HG03342 (cell line): ENCODE measurements at regions not wholly inside any gene's neighbourhood (a gene's known extent, or its start where the extent isn't known, plus 50 kb on each side); places are given as distances from the start of the nearest gene placed in this dataset.

Experiments used
- ATAC-seq: cut with Tn5 transposase; IDR thresholded peaks from one replicate; pipeline ENCODE4 v1.9.1; 2021; ENCODE audit warnings: mild to moderate bottlenecking, moderate library complexity; ENCODE audit not compliant: unreplicated experiment

DNA sequence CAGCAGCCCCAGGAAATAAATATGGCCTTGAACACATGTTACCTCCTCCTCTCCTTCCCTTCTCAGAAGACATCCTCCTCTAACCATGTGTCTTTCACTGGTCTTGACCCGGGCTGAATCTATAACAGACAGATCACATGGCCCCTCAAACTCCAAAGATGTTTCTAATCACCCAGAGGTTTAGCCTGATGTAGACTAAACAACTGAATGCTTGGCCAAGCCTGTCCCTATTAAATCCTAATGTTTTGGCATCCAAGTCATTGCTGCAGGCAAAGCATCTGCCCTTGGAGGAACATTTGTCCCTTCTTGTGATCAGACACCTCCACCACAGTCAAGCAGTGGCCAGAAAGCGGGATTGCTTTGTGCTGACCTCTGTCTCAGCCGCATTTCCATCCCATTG lies 65.5 kb downstream of the ANKRD60 start:
- no peak for ATAC-seq

DNA sequence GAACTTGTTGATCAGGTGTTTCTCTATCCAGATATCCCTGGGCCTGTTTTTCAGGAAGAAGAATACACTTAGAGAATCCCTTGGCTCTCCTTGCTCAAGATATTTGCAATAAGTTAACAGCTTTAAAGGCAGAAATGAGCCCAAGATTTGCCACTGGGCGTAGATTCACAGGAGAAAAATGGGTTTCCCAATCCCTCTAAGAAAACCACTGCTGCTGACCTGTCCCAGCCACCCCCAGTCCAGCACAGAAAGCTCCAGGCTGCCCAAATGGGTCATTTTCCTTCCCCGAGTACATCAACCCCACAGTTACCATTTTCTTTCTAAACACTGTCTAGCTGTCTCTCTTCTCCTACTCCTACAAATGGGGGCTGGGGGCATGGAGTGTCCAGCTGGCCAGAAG lies 67.3 kb downstream of the ANKRD60 start:
- no peak for ATAC-seq

DNA sequence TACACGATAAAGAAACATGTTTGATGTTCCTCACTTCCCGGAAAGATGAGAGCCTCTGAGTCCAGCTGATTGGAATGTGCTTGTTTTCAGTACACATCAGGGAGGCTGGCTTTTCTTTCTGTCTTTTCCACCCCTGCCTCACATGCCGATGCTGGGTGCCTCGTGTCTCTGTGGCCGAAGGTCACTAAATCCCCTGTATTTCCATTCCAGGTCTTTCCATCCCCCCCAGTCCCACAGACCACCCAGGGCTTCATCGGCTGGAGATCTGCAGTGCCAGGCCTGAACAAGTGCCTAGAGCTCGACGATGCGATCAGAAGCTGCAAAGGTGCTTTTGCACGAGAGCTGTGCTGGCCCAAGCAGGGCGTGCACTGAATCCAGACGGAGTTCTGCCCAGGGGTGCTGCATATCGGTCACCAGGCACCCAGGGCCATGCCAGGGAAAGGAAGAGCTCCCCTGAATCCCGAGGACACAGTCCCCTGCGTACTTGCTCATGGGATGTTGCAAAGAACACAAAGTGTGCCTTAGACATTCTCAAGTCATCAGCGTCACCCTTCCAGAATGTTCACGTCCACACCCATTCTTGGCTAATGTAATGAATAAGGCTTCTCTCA lies 67.9 kb downstream of the ANKRD60 start:
- no peak for ATAC-seq

DNA sequence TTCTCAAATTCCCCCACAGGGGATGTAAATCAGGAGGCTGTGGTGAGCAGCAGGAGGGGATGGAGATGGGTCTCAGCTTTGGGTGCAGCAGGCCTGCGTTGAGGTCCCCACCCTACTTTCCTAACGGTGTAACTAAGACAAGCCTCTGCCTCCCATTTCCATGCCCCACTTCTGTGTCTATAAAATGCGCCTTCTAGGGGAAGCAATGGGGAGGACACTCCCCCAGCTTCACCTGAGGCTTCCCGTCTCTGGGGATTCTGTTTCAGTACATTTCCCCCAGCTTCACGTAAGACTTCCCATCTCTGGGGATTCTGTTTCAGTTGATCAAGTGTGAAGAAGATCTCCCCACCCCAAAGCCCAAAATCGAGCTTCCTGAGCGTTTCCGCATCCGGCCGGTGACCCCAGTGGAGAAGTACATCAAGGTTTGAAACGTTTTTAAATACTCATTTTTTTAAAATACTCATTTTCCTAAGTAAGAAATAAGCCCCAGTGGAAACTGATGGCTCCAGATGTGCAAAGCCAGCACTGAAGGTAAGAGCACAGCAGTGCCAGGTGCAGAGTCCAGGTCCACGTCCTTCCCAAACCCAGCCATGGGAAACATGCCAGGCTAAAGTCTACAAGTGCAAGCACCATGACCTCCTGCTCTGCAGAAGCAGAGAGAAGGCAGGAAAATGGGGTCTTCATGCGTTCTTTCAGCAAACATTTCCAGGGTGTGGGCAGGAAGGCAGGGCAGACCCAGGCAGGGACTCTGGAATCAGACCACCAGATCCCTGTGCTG lies 73.1 kb downstream of the ANKRD60 start:
- ATAC-seq, result no peak

DNA sequence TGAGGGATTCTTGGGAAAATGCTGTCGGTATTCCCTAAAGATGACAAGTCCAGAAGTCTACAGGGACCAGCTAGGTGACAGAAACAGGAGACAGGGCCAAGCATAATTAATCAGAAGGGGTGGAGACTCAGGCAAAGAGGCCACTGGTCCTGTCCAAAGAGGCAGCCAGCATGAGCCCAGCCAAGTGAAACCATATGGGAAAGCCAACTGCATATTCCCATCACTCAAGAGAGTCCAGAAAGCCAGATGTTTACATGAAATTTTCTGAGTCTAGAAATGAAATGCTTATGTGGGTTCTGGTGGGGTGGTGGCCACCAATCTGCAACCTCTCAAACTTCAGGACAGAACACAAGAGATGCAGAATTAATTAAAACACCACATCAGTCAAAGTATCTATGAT lies 74.3 kb downstream of the ANKRD60 start:
- no peak for ATAC-seq

DNA sequence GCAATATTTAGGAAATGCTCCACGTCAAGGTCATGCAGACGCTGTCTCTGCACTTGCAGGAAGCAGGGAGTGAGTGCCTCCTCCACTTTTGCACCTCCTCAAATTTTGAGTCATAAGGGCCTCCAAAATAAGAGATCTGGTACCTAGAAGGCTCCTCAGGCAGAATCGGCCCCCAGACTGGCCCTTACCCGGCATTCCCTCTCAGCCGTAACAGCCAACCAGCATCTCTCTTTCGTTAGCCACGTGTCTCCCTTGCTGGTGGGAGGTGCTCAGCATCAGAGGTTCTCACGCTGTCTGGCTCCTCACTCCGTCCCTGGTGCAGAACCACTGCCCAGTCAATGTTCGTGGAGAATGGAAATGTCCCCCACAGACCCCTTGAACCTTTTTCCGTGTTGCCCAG lies 75.3 kb downstream of the ANKRD60 start:
- no peak for ATAC-seq

DNA sequence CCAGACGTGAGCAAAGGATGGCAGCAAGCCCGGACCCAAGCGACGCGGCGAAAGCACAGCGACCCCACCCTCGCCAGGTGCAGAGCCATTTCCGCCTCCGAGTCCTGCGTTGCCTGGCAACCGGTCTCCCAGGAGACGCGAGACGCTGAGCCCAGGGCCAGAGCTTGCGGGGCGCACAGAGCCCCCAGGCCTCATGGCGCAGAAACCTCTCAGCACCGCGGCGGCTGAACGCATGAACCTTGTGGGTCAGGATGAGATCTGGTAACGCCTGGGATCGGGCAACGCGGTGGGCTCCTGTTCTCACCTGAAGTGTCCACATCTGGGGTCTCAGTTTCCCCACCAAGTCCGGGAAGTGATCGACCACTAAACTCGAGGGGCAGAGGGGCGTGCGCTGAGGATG lies 77.7 kb downstream of the ANKRD60 start:
- no peak for ATAC-seq

DNA sequence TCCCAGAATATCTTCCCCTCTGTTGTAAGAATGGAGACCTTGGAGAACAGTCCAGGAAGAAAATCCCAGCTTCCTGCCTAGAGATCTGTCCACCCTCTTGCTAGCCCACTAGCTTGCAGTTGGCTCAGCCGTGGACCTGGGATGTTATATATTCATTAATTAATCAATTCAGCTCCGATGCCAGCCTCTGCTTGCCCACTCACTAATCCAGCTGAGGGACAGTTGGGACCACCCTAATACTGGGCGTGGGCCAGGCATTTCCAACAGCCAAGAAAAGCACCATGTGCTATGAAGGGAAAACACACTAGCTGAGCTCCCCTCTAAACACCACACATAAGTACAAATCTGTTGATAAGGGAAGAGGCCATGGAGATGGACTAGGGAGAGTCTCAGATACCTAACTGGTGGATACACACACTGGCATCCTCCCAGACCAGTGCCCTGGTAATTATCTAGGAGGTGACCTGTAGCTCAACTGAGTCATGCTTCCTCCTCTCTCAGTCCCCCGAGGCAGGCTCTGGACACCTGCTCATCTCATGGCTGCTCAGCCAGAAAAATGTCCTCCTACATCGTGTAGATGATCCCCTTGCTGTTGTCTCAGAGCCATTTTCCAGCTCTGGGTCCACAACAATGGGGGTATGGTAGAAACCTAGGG lies 78.9 kb downstream of the ANKRD60 start:
- ATAC-seq, result no peak

DNA sequence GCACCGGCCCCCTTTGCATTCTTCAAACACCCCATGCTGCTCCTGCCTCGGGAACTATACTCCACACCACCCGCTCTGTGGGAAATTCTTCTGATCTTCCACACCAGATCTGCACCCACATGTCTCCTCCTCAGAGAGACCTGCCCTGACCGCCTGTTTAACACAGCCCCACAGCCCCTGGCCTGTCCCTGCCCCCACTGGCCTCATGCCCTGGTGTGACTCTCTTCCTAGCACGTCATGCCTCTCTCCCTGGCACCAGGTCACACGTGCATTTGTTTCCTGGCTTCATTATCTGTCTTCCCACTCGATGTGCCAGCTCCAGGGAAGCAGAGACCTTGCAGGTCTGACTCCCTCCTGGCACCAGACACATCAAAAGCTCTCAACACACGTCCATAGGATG lies 79.6 kb downstream of the ANKRD60 start:
- no peak for ATAC-seq

DNA sequence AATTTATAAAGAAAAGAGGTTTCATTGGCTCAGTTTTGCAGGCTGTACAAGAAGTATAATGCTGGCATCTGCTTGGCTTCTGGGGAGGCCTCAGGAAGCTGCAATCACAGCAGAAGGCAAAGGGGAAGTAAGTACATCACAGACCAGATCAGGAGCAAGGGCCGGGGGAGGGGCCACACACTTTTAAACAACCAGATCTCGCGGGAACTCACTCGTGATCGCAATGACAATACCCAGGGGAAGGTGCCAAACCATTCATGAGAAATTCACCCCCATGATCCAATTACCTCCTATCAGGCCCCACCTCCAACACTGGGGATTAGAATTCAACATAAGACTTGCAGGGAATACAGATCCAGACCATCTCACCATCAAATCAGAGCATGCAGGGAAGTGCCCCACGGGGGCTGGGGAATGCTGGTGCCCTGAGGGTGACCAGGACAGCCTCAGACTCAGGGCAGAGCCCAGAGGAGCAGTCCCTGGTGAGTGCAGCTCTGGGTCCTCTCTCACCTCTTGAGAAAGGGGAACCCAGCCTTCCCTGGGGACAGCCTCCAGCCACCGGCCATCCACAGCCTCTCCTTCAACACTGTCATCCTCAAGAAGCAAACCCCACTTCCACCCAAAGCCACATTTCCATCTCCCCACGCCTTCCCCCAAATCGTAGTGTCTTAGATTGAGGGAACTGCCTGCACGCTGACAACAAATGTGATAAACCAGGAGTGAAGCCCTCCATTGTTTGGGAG lies 80.7 kb downstream of the ANKRD60 start:
- no peak for ATAC-seq

DNA sequence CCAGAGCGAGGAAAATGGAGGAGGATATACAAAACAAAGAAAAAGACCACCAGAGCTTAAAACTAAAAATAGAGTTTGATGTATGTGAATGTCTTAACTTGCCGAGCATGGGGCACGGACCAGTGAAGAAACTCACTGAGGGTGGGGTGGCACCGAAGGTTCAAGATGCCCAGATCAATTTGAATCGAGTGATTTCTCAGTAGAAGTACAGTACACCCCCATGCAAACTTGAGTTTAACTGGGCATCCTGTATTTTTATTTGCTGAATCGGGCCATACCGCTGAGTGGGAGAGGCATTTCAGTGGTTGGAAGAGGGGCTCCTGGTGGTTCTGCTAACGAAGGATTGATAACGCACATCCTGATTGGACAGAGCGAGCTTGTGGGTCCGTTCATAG lies 81.7 kb downstream of the ANKRD60 start:
- ATAC-seq, result no peak

DNA sequence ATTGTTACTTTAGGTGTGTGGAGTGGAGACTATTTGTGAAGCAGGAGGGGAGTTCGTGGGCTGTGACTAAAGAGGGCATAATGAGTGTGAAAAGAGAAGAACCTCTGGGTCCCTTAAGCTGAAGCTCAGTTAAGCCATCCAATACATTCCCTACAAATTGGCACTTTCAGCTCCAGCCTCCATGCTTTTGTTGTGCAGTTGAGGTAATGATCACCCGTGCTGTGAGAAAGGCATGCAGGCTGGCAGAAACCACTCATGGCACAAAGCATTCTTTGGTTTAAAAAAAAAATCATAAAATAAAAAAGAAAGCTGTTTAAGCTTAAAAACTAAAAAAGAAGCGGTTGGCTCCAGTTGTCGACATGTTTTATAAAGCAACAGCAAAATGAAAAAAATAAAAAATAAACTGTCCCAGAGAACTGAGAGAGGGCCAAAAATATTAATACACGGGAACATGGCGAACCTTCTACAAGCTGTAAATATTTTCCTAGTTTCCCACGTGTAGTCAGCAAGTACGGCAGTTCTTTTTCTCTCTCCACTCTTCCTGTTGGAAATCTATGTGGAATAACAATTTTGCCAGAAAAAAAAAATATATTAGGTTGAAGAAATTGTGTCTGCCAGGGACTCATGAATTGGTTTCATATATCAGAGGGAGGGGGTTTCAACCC lies 82.2 kb downstream of the ANKRD60 start:
- no peak for ATAC-seq

DNA sequence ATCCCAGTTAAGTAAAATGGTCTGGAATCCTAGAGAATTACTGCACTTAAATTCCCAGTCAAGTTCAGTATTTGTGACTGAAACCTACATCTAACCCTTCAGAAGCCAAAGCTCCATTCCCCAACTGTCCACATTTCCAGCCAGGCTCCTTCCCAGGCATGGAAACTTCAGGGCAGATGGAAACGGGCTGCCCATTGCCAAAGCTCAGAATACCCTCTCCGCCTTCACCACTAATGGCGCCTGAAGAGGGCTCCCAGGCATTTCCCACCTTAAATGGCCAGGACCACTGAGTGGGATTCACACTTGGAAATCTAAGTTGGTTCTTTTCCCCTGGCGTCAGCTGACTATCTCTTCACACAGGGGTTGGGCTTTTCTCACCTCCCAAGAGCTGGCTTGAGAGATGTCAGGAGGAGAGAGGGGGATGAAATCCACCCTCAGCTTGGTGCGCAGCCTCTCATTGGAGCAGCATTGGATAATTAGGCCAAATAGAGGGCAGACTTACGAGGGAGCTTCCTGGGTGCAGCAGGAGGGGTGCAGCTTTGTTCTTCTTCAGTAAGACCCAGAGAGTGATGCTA lies 82.9 kb downstream of the ANKRD60 start:
- ATAC-seq, result no peak

DNA sequence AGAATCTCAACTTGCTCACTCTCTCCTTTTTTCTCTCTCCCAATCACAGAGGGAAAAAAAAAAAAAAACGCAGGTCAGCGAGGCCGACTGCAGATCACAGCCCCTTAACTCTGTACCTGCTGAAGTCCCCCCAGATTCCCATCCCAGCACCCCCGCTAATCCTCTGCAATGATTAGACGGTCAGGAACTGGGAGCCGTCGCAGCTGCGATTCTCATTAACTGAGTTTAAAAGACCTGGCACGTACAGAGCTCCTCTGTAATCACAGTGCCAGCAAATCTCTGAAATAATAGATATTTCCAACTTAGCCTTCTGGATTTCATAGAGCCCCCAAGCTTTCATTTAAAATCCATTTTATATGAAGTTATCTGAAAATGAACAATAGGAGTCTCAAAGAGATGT lies 84.4 kb downstream of the ANKRD60 start:
- ATAC-seq, result no peak

DNA sequence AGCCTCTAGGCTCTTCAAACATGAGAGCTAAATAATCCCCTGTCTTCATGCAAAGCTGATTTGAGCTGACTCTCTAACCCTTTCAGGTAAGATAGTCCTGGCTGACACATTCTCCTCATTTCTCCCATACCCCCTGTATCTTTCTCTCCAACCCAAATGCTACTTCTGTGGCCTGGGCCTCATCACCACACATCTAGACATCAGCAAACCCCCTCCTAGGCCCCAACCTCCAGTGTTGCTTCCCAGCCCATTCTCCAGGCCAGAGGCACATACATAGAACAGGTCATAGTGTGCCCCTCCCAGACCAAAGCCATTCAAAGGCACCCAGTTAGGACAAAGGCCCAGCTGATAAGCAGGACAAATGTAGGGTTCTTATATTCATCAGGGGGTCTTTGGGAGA lies 84.9 kb downstream of the ANKRD60 start:
- ATAC-seq, result no peak

DNA sequence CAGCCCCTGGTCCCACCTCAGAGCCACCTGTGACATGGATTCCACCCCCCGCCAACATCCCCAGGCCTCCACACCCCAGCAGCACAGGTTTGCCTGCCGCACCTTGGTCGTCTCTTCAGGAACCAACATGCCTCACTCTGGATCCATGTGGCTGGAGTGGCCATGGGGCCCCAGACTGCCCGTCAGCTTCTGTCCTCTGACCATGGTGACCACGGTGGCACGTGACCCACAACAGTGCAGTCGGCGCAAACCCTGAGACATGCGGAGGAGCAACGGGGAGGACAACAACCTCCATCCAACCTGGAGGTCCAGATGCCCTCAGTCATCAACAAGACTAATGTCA lies 85.6 kb downstream of the ANKRD60 start:
- ATAC-seq, result no peak

DNA sequence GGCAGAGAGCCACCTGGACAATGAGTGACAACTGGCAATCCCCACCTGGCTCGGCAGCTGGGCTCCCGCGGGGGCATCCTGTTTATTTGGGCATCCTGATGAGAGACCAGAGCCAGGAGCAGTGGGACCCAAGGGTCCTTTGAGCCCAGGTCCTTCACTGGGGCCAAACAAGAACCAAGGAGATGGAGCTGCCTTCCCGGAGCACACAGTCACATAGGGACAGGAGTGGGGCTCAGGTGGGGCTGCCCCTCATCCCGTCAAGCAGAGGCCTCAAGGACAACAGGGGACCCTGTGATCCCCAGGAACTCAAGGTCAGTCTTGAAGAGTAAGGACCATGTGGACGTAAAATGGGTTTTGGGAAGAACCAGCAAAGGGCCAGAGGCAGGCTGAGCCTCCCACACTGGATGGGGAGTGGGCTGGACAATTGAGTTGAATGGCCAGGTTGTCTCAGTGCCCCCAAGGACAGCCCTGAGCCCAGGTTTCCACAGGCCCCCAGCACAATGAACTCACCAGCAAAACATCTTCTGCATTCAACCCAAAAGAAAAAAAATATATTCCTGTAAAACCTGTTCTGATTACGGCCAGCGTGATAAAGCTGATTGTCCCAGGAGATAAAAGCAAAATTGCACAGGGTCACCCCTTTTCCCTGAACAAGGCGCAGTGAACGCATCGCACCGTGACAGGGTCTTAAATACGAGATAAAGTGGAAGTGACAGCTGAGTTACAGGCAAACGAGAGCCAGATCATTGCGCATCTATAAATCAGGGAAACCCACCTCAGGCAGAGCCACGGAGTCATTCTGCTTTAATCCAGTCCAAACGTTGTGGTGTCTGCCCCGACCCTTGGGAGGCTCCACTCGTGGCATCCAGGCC lies 86.2 kb downstream of the ANKRD60 start:
- no peak for ATAC-seq

DNA sequence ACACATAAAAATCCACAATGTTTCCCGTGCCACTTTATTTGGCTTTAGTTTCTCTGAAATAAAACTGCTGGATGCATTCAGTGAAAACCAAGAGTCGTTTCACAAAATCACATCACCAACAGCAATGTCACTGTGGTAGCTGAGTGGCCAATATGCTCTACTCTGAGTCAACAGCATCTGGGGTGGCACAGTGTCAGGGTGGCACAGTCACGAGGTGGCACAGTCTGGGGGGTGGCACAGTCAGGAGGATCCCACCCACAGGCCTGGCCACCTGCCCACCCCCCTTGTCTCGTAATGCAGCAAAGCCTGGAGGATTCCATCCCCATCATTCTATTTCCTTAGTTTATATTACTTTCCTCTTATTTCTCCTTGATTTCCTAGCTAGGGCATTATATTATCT lies 87.0 kb downstream of the ANKRD60 start:
- no peak for ATAC-seq

DNA sequence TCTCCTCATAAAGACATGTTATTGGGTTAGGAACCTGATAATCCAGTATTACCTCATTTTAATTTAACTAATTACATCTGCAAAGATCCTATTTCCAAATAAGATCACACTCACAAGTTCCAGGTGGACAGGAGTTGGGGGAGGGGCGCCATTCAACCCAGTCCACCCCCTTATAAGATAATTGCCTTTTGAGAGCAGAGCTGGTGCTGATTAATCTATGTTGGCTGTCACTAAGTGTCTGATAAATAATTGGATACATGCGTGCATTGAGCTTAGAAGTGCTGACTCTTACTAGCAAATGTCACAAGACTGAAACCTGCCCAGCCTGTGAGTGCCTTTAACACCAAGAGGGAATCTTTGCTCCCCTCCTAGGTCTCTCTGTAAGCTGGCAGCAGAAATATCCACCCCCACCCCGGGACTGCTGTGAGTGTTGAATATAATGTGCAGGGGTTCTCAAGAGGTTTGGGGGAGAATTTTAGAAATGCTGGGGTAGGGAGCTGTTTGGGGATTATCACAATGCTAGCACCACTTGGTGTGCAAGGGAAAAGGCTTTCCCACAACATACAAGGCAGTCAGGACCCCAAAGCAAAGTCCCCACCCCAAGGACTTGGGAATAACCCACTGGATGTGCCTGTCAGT lies 87.5 kb downstream of the ANKRD60 start:
- ATAC-seq, result no peak
